Dermis microvascular lymphatic vessel endothelial cell (primary cell): ENCODE measurements at regions not wholly inside any gene's neighbourhood (a gene's known extent, or its start where the extent isn't known, plus 50 kb on each side); places are given as distances from the start of the nearest gene placed in this dataset.

Experiments used
- DNase-seq, 2 donors: peaks; one replicate each; pipeline versions ENCODE4 v3.0.0 to v3.0.0-alpha.2; 2010; ENCODE audit warnings: low read depth in 2 of 2

DNA sequence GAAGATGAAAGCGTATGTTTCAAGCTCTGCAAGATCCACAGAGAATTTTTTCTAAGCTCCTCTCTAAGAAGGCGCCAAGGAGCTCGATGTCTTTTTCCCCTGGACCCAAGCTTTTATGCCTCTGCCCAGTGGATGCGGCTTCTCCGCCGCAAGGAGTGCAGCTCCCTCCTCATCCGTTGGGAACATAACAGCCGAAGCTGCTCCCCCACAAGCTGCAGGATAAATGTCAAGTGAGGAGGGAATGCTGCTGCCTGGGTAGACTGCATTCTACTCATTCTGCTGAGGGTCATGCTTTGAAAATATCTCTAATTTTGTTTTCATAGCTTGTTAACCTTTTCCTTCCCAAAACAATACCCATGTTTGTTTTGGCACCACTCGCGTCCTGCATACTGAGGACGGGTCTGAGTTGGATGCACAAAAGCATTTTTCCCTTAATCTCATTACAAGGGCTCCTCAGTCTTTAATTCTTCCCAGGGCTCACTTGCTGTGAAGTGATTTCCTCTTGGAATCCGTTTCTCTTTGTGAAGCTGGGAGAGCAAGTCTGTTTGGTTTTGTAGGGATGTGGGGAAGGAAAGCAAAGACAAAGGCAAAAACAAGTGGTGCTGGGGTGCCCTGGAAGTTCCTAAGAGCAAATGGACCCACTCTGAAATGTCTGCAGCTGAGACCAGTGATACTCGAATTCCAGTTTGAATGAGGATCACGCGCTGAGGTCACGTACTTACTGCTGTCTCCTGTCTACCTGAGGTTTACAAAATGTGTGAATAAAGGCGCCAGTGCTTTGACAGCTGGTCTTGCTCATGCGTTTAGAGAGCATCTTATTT is 134.0 kb upstream of the IRF2BP2 start:
- DNase-seq: peak; percentile 90 to 99

DNA sequence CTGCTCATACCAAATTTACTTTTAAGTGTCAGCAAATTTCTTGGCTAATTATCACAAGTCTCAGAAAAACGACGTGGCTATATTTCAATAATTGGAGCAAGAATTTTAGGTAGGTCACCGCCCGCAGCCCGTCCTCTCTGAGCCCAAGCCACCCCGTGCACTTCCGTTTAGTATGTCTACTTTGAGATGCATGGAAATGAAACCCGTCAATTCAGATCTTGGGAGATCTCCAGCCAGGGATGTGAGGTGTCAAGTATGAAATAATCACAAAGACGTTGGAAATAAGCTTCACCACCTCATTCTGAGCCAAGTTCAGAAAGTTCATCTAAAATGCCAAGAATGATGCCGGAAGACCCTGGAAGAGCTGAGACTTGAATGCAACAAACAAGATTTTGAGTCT is 132.6 kb upstream of the IRF2BP2 start:
- DNase-seq: no peak

DNA sequence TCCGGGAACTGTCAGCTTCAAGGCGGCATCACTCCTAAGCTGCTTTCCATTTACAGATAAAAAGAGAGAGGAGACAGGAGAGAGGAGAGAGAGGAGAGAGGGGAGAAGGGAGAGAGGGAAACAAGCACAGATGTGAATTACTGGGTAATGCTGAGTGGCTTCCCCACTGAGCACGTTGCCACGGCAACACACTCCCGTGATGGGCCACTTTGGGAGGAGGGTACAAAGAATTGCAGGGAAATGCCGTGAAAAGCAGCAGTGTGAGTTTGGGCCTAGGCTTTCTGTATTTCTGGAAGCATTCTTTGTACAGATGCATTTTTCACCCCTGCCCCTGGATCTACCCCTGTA is 128.0 kb upstream of the IRF2BP2 start:
- no peak for DNase-seq

DNA sequence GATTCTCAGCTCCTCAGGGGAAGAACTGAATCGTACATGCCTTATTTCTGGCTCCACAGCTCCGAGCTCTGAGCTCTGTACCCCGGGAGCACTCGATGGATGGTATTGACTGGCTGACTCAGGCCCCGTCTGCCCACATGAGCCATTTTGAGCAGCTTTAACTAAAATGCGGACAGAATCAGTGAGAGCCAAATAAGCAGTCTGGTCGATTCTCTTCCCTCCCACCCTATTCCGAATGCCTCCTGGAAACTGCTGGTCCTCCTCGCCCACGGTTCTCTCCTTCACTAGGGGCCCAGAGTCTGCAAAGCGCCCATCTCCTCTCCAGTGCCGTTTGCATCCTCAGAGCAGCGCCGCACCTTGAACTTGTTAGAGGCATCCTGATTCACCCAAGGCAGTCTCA is 125.9 kb upstream of the IRF2BP2 start:
- no peak for DNase-seq

DNA sequence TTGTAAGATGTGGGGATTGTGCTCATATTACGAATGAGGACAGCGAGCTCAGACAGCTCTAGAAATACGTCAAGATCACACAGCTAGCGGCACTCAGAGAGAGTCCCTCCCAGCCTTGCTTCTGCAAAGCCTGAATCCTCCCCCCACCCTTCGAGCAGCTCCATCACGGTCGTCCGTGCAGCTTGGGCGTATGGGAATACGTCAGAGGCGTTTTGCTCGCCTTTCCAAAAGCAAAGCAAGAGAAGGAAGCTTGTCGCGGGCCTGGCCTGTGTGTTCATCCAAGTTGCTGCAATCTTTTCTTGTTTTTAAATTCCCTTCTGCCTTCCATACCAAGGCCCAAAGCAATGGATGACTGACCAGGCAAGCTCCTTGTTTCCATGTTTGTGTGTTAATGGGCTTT is 125.5 kb upstream of the IRF2BP2 start:
- DNase-seq: no peak

DNA sequence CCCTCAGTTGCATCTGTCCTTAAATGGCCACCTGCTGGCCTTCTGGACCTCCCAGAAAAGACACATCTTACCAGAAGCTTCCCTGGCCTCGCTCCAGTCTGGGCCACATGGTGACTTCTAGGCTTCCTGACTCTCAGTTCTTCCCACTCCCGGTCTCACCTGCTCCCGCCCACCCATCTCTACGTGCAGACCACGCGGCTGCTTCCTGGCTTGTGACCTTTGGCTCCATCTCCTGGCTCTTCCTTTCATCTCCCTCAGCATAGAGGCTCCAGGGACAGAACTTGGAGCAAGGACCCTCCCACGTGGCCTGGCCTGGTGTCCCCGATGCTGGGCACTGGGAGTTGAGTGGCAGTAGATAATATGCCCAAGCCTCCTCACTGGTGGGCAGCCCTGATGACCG is 124.9 kb upstream of the IRF2BP2 start:
- no peak for DNase-seq

DNA sequence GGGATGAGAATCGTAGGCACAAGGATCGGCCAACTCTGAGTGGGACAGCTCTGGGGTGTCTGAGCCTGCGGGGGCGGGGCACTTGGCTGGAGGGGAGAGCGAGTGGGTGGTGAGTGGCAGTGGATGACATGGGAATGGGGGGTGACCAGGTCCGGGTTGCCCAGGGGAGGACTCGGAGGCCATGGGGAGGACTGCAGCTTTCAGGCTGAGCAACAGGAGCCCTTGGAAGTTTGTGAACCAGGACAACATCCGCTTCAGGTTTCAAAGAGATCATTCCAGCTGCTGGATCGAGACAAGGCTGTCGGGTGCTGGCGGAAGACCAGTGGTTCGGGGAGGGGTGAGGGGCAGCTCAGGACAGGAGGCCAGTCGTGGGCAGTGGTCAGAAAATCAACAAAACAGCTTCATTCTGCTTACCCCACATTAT is 124.4 kb upstream of the IRF2BP2 start:
- DNase-seq: no peak

DNA sequence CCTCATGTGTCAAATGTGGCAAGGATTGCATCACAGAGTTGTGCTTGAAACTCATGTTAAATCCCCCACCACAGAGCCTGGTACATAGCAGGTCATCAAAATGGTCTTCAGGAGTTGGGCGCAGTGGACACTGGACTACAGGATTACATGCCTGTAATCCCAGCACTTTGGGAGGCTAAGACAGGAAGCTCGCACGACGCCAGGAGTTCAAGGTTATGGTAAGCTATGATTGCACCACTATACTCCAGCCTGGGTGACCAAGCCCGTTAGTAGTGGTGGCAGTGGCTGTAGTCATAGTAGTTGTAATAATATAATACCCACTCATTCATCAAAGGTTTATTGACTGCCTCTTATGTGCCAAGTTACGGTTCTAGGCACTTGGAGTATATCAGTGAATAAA is 123.4 kb upstream of the IRF2BP2 start:
- no peak for DNase-seq

DNA sequence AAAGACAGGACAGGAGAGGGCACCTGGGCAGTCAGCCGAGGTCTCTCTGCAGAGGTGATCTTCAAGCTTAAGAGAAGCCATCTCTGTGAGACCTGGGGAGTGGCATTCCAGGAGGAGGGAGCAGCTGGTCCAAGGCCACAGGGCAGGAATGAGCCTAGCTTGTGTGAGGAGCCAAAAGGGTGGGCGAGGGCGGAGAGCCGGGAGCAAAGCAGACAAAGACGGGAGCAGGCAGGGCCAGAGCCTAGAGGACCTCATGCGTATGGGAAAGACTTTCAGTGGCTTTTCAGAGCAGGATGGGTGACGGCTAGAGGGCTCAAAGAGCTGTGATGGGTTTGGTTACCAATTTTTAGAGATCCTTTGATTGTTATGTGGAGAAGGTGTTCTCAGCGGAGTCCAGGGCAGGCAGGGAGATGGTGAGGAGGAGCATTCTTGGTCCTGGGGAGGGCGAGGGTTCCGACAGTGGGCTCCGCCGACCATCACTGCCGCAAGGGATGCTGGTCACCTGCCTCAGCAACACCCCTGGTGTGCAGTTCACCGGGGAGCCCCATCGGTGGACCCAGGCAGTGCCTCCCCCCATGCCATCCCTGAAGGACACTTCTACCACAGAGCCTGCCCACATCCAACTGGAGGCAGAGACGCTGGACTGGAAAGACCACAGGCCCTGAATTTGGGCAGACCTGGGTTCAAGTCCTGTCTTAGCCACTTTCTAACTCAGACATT is 122.9 kb upstream of the IRF2BP2 start:
- DNase-seq: no peak

DNA sequence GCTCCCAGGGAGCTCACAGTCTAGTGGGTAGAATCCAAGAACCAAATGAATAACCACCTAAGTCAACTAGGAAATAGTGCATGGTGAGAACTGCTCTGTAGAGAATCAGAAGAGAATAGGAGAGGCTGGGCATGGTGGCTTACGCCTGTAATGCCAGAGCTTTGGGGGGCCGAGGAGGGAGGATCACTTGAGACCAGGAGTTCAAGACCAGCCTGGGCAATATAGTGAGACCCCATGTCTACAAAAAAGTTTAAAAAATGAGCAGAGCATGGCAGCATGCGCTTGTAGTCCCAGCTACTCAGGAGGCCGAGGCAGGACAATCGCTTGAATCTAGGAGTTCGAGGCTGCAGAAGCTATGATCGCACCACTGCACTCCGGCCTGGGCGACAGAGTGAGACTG is 122.3 kb upstream of the IRF2BP2 start:
- DNase-seq: no peak

DNA sequence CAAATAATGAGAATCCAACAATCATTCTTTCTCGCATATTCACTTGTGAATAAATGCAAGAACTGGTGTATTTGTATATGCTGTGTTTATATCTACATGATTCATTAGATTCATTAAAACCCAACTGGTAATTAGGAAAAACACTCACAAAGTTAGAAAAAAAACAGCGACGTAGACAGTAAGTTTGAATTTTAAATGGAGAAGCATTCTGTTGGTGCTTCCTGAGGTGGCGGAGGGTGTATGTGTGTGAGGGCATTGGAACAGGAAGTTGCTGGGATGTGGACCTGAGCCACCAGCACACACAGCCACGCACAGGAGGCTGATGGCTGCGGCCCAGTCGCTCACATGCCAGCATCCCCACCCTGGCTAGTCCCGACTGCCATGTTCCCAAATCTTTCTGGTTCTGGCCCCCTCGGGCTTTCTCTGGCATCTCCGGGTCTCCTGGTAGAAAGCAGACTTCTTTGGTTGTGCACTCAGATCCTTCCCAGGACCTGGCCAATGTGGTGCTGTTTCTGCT is 121.6 kb upstream of the IRF2BP2 start:
- DNase-seq: peak; percentile 47 to 69

DNA sequence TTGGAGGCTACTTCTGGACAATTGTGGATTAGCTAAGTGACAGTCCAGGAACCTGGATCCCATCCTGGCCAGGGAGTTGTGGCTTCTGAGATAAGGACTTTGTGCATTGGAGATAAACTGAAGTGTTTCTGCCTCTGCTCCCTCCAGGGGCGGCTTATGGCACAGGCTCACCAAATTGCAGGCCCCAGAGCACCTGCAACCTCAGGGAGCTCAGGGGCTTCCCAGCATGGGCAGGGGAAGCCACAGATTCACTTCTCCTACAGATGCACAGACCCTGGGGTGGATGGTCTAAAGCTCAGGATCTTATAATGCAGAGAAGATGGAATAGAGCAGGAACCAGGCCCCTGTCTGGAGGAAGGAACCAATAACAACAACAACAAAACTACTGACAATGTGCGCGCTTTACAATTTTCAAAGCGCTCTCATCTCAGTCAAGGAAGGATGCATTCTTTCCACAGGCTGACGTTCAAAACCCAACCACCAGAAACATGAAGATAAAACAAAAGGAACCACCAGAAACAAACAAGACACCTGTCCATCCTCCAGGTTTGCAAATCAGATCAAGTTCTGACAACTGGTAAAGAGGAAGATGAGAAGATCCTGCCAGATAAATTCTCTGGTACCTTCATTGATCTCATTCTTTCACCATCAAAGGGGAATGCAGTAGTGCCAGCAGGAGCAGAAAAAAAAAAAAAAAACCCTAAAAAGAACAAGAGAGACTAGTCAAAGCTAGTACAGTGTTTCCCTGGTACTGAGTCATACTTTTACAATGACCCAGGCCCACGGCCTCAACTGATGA is 121.0 kb upstream of the IRF2BP2 start:
- DNase-seq: peak in 1 of 2 donors; percentile 77

DNA sequence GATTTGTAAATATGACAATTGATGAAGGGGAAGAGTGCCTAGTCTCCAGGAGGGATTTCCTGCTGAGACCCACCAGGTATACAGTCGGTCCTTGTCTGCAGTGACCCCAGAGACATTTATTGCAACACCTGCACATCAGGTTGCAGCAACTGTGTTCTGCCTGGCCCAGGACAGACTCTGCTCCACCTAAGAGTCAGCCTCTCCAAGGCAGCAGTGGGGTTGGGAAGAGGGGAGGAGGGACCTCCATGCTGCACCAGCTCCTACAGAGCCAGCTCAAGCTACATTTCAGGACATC is 120.4 kb upstream of the IRF2BP2 start:
- no peak for DNase-seq

DNA sequence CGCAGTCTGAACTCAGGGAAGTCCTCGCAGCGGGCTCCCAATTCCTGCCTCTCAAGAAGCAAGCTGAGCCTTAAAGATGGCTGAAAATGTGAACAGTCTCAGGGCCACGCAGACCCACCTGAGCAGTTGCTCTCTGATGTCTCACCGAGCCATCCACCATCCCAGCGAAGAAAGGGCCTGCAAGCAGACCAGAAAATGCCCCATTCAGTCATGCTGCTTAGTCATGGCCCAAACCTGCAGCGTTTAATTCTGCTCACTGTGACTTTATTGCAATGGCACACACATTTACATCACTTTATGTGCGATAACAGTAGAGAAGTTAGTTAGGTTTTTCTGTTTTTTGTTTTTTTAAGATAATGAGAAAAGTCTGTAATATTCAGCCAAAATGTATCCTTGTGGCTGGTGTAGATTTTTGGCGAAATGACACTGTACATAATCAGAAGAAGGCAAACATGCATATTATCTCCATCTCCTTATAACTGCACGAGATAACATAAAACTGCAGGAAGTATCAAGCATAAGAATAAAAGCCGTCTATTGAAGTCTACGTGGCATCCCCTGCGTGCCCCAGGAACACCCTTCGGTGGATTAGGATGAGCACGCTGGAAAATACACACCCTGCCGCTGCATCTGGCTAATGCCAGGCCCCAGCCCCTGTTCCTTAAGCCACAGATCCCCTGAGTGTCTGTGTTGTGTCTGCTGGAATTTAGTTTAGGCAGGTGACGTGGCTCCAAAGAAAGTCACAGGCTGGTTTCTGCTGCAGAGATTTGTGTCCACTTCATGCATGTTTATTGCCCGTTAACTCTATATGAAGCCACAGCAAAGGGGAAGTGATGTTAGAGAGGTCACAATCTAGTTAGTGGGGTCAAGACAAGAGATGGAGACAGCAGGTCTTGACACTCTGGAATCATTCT is 119.8 kb upstream of the IRF2BP2 start:
- no peak for DNase-seq

DNA sequence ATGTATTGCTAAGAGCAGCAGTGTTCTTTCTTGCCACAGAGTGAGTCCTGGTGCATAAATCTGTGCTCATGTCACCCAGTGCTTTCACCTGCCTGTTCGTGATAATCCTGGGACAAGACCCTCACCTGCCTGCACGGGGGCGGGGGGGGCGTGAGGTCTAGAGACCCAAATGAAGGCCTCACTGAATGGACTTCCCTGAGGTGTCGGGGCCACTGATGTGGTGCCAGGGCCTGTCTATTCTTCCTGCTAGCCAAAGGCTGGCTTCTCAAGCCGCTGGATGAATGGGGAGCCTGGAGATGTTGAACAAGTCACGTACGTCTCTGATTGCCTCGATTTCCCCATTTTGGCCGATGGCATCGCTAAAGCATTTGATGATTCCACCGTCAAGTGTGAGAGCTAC is 118.8 kb upstream of the IRF2BP2 start:
- no peak for DNase-seq

DNA sequence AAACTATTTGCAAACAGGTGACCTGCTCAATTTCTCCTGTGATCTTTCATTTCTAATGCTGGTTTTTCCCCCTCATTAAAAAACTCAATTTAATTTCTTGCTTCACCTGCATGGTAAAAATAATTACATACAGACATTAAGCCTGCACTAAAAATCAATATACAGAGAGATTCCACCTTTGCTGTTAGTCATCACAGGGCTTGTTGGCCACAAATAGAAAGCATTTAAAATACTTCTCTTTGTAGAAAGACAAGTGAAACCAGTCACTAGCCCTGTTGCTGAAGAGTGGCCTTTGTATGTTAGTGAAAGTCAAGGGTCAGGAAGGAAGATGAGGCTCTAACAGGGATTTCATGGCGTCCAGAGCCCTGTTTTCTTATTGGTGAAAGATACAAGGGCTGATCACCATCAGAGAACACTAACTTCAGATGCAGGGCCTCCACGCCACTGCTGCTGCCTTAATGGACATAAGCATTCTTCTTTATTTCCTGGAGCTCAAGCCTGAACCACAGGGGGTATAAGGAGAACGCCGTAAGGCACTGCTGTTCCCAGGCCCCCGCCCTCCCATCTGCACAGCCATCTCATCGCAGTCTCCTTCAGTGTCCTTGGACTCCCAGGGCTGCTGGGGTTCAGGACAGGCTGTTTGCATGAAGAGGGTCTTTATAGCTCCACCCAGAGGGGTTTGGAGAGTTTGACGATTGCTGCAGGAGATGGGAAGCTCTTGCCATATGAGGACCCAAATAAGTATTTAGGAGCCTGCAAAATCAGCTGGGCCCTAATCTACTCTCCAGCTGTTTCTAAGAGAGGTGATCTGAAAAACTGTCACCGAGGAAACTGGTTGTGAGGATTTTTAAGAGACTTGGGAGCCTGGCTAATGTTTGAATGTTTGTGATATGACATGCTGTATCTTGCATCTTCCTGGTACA is 117.3 kb upstream of the IRF2BP2 start:
- no peak for DNase-seq

DNA sequence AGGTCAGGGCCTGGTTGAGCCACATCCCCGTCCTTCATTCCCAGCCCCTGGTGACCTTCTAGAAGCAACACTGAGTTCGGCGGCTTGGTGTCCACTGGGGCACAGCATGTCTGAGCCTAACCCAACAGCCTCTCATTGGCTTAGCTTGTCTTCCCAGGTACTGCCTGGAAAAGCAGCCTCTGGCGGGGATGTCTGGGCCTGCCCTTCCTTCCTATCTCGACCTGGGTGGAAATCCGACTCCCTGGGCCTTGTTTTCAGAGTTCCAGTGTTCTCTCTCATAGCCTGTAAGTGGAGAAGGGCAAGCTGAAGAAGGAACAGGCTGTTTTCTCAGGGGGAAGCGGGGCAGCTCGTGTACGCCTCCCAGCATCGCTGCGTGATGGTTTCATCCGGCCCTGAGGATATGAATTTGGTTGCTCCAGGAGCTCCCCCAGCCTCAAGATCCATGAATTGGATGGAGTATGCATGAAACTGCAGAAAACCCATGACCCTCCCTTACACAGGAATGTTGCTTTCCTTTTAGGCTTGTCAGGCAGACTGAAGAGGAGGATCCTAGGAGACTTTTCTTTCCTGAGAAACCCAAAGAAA is 116.5 kb upstream of the IRF2BP2 start:
- peak in 1 of 2 donors; percentile 66 for DNase-seq

DNA sequence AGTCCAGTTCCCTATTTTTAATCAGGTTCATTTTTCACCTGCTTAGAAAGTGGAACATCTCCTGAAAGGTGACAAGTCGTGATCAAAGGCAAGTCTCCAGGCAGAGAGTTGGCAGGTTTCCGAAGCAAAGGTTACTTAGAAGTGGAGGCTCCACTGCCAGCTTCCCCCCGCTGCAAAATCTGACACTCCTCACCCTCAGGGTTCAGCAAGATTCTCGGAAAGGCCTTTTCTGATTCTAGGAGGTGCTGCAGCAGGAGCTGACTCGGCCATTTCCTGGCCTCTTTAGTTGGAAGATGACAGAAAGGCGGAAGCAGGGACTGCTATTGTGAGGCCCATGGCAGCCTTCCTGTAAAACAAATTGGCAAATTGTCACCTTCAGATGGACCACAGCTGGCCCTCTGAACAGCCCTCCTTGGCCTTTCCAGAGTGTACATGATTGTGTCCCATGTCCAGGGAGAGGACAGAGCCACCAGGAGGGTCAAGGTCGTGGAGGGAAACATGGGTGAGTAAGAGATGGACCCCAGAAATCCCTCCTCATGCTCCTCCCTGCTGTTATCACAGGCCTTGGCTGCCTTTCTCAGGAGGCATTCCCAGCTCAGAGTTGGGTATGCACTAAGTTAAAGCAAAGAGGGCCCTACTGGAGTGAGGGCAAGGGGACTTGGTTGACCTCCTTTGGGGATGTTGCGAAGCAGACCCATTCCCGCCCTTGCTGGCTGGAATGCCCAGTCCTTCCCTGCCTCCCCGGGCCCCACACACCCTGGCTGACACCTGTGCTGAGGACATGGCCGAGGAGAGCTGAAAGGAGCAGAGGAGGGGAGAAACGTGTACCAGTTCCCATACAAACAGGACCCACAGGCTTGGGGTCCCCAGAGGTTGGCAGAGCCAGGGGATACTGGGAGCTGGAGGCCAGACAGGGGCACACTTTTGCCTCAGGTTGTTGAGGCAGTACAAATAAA is 115.5 kb upstream of the IRF2BP2 start:
- DNase-seq: peak in 1 of 2 donors; percentile 65
